Stomach (tissue), 4 donors: ENCODE measurements at regions not wholly inside any gene's neighbourhood (a gene's known extent, or its start where the extent isn't known, plus 50 kb on each side); places are given as distances from the start of the nearest gene placed in this dataset.

Experiments
- EP300 ChIP-seq: sonication (generic); formaldehyde crosslinking; IDR thresholded peaks from one replicate; pipeline ENCODE4 v1.6.1; 2017; ENCODE audit warnings: antibody characterized with exemption
- TF ChIP-seq, protein P1 (sequence below), 7 experiments: fragments of 450-650 bp in 4 of 7; fragments of 200-600 bp in 3 of 7; sonication (generic) in 3 of 7; IDR thresholded peaks; one replicate each; pipeline ENCODE4 v1.5.1; 2016 to 2019; ENCODE audit warnings: antibody characterized with exemption in 7 of 7, control low read depth in 2 of 7, mild to moderate bottlenecking in 1 of 7

DNA sequence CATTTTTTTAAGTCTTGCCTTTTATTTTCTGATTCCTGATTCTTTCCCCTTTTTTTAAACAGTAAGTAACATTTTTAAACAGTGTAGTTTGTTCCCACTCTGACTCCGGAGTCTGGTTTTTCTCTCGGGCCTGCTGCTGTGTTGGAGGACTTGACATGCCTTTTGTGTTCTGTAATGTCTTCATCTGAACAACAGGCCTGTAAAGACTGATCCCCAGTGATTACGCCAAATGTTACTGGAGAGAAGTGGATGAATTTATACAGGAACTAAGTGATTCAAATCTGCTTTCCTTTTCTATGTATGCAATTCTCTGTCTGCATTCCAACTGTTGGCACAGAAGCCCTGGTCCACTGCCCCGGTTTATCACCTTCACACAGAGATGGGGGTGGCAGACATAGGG, 54.3 kb upstream of the RMDN2 start:
- TF ChIP-seq, protein P1, sequence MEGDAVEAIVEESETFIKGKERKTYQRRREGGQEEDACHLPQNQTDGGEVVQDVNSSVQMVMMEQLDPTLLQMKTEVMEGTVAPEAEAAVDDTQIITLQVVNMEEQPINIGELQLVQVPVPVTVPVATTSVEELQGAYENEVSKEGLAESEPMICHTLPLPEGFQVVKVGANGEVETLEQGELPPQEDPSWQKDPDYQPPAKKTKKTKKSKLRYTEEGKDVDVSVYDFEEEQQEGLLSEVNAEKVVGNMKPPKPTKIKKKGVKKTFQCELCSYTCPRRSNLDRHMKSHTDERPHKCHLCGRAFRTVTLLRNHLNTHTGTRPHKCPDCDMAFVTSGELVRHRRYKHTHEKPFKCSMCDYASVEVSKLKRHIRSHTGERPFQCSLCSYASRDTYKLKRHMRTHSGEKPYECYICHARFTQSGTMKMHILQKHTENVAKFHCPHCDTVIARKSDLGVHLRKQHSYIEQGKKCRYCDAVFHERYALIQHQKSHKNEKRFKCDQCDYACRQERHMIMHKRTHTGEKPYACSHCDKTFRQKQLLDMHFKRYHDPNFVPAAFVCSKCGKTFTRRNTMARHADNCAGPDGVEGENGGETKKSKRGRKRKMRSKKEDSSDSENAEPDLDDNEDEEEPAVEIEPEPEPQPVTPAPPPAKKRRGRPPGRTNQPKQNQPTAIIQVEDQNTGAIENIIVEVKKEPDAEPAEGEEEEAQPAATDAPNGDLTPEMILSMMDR (IDR thresholded peaks at IDR 0.05), result no peak
- no peak for TF ChIP-seq EP300
